HG03460 (cell line): ENCODE measurements at regions not wholly inside any gene's neighbourhood (a gene's known extent, or its start where the extent isn't known, plus 50 kb on each side); places are given as distances from the start of the nearest gene placed in this dataset.
"Not testable (repeated sequence)": the region's sequence is repeated elsewhere in the genome, so short reads cannot be mapped to it uniquely, and the experiment has no call there.

Source experiments
- ATAC-seq: cut with Tn5 transposase; IDR thresholded peaks from one replicate; pipeline ENCODE4 v1.9.1; 2021; ENCODE audit not compliant: unreplicated experiment

DNA sequence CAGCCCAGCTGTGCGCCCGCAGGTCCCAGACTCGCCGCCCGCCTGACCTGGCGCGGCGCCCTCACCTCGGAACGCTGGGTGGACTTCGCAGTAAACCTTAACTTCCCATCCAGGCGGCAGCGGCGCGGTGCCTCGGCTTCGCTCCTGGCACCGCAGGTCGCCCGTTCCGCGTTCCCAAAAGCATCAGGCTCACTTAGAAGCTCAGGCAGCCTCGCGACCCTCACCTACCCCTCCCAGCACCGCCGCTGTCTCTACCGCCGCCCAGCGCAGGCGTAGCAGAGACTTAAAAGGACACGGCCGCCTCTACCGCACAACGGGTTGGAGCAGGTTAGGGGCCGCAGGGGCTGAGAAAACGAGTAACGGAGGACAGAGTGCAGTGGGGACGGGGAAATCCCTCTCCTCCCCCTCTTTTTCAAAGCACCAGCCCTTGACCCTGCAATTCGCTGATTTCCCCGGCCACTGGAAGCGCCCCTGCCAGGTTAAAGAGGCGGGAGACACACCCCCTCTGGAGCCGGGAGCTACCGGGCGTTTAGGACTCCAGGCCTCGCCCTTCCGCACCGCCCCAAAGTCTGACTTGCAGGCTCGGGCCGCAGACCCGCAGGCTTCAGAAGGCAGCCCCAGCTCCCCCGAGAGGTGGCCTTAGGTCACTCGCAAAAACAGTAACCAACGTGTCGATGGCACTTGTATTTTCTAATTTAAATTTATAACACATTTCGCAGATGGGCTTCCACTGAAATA, 328.5 kb downstream of the FAM72C start:
- no peak for ATAC-seq

DNA sequence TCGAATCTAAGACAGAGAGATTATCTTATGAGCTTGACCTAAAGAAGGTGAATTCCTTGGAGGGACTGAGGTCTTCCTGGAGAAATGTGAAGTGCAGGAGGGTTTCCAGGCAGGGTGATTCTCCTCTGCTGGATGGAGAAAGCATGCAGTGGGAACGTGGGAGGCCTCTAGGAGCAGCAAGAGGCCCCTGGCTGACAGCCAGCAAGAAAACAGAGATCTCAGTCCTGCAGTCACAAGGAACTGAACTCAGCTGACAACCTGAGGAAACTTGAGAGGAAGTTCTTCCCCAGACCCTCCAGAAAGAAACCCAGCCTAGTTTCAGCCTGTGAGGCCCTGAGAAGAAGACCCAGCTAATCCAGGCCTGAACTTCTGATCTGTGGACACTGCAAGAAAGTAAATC, 345.9 kb downstream of the FAM72C start:
- no peak for ATAC-seq

DNA sequence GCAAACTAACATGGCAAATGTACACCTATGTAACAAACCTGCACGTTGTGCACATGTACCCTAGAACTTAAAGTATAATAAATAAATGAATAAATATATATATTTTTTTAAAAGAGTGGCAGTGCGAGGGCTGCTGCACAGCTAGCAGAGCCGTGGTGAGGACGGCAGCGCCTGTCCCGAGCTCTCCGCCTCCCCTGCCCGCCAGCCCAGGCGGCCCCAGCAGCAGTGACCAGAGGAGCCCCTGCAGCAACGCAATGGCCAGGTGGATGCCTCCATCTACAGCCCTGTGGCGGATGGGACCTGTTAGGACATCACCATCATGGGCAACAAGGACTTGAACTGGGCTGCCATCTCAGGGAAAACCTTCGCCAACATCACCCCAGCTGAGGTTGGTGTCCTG, 351.9 kb downstream of the FAM72C start:
- ATAC-seq, result no peak

DNA sequence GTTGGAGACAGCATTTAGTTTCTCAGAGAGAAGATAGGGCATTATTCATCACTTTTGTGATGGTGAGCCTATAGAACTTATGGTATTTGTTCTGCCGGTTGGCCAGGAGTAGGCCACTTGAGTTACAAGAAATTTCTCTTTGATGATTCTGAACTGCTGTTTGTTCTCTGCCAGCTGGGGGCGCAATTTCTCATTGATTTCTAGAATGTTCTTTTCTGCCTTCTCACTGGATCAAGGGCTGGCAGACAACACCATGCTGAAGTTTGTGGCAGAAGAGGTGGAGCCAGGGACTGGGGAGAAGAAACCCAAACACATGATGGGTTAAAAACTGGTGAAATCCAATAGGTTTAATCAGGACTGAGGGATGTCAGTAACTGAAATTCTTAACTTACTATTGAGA, 360.6 kb downstream of the FAM72C start:
- ATAC-seq, result no peak

DNA sequence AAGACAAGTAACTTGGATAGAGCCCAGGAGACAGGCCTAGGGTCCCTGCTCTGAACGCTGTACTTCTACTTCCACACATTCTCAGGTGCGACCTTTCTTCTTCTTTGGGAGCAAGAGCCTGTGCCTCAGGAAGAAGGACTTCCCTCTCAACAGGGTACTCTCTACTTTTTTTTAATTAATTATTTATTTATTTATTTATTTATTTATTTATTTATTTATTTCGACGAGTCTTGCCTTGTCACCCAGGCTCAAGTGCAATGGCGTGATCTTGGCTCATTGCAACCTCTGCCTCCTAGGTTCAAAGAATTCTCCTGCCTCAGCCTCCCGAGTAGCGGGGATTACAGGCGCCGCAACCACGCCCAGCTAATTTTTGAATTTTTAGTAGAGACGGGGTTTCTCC, 361.6 kb downstream of the FAM72C start:
- no peak for ATAC-seq

DNA sequence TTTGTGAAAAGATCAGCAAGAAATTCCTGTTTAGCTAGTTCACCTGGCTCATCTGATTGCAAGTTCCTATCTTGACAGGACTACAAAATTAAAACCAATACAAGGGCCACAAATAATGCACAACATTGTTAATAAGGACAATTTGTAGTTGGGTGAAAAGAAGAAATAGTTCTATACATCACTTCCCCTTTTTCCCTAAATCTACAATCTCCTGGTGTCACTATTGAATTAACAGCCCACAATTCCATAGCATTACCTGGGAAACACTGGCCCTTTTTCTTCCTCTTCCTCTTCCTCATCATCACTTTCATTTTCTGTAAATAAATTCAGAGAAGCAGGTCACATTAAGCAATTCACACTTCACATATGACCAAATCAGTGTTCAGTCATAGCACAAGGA, 366.9 kb downstream of the FAM72C start:
- no peak for ATAC-seq

DNA sequence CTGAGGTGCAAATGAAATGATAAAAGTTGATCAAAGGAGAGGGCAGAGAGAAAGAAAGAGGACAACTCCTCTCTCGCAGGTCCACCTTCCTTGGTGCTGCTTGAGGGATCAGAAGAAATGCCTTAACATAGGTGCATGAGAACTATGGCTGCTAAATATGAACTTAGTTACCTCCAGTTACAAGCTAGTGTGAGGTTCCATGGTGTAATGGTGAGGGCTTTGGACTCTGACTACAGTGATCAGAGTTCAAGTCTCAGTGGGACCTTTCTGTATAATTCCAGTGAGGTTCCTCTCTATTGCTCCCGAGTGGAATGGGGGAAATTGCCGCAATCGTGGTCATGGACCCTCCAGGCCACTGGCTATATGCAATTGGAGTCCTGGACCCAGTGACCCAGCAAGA, 387.3 kb downstream of the FAM72C start:
- ATAC-seq, result no peak

DNA sequence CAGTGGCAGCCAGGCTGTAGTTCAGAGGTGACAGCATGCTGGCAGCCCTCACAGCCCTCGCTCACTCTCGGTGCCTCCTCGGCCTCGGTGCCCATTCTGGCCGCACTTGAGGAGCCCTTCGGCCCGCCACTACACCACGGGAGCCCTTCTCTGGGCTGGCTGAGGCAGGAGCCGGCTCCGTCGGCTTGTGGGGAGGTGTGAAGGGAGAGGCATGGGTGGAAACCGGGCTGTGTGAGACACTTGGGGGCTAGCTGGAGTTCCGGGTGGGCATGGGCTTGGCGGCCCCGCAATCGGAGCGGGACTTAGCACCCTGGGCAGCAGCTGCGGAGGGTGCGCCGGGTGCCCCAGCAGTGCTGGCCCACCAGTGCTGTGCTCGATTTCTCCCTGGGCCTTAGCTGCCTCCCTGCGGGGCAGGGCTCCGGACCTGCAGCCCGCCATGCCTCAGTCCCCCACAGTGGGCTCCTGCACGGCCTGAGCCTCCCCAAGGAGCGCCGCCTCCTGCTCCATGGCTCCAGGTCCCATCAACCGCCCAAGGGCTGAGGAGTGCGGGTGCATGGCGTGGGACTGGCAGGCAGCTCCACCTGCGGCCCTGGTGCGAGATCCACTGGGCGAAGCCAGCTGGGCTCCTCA, 396.8 kb downstream of the FAM72C start:
- ATAC-seq, result no peak

DNA sequence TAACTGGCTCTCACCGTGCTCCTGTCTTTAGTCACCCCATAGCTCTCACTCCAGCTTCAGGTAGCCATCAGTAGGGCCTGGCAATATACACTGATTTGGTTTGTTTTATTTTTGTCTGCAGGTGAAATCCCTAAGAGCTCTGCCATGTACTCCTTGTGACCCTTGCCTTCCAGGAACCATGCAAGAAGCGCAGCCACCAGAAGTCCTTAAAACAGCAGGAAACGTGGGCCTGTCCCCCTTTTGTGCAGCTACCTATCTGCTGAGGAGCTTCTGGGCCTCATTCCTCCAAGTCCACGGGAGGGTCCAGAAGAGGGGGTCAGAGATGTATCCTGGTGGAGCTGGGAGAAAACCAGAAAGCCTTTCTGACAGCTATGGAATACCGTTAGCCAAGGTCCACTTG, 399.1 kb downstream of the FAM72C start:
- not testable (repeated sequence) for ATAC-seq

DNA sequence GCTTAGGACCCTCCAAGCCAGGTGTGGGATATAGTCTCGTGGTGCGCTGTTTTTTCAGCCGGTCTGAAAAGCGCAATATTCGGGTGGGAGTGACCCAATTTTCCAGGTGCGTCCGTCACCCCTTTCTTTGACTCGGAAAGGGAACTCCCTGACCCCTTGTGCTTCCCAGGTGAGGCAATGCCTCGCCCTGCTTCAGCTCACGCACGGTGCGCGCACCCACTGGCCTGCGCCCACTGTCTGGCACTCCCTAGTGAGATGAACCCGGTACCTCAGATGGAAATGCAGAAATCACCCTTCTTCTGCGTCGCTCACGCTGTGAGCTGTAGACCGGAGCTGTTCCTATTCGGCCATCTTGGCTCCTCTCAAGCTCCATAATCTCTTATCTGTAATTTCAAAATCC, 408.0 kb downstream of the FAM72C start:
- ATAC-seq, result not testable (repeated sequence)

DNA sequence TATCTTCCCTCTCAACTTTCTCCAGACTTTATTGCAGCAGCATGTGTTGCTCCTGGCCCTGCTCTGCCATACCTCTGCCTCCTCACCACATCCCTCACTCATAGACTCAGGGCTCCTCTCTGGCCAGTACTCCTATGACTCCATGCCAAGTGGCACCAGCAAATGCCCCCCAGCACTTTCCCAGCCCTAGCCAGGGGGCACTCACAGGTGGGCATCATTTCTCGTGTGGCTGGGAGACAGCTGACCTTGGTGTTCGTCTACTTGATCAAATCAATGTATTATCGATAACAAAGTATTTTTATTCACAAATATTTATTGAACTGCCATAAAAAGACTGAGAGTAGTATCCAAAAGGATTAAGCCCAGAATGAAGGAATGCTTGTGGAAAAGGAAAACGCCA, 418.2 kb downstream of the FAM72C start:
- no peak for ATAC-seq

DNA sequence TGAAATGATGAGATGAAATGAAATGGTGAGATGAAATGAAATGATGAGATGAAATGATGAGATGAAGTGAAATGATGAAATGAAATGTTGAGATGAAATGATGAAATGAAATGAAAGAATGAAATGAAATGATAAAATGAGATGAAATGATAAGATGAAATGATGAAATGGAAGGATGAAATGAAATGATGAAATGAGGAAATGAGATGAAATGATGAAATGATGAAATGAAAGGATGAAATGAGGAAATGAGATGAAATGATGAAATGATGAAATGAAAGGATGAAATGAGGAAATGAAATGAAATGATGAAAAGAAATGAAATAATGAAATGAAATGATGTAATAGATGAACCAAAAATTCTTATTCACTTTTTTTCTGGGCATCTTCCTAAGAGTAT, 467.1 kb downstream of the FAM72C start:
- ATAC-seq, result not testable (repeated sequence)

DNA sequence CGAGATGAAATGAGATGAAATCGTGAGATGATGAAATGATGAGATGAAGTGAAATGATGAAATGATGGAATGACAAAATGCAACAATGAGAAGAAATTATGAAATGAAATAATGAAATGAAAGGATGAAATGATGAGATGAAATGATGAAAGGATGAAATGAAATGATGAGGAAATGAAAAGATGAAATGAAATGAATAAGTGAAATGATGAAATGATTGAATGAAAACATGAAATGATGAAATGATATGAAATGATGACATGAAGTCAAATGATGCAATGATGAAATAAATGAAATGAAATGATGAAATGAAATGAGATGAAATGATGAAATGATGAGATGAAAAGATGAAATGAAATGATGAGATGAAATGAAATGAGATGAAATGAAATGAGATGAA, 467.7 kb downstream of the FAM72C start:
- not testable (repeated sequence) for ATAC-seq

DNA sequence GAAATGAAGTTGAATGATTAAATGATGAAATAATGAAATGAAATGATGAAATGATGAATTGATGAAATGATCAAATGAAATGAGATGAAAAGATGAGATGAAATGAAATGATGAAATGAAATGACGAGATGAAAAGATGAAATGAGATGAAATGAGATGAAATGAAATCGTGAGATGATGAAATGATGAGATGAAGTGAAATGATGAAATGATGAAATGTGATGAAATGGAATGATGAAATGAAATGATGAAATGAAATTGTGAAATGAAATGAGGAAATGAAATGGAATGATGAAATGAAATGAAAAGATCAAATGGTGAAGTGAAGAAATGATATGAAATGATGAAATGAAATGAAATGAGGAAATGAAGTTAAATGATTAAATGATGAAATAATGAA, 468.7 kb downstream of the FAM72C start:
- not testable (repeated sequence) for ATAC-seq

DNA sequence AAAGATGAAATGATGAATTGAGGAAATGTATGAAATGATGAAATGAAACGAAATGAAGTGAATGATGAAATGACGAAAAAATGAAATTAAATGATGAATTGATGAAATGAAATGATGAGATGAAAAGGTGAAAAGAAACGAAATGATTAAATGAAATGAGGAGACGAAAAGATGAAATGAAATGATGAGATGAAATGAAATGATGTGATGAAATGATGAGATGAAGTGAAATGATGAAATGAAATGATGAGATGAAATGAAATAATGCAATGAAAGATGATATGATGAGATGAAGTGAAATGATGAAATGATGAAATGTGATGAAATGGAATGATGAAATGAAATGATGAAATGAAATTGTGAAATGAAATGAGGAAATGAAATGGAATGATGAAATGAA, 469.7 kb downstream of the FAM72C start:
- ATAC-seq, result not testable (repeated sequence)

DNA sequence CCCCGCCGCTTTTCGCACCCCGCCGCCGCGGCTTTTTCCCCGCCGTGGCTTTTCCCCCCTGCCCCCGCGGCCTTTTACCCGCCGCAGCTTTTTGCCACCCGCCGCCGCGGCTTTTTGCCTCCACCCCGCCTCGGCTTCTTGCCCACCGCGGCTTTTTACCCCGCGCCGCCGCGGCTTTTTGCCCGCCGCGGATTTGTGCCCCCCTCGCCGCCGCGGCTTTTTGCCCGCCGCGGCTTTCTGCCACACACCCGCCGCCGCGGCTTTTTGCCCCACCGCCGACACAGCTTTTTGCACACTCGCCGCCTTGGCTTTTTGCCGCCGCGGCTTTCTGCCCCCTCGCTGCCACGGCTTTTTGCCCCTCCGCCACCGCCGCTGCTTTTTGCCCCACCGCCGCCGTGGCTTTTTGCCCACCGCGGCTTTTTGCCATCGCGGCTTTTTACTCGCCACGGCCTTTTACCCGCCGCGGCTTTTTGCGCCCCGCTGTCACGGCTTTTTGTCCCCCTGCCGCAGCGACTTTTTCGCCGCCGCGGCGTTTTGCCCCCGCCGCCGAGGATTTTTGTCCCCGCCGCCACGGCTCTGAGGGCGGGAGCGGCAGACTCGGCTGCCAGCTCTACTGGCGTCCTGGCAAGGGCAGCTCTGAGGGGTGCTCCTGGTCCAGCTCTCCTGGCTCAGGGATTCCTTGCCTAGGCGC, 473.6 kb downstream of the FAM72C start:
- ATAC-seq, result not testable (repeated sequence)

DNA sequence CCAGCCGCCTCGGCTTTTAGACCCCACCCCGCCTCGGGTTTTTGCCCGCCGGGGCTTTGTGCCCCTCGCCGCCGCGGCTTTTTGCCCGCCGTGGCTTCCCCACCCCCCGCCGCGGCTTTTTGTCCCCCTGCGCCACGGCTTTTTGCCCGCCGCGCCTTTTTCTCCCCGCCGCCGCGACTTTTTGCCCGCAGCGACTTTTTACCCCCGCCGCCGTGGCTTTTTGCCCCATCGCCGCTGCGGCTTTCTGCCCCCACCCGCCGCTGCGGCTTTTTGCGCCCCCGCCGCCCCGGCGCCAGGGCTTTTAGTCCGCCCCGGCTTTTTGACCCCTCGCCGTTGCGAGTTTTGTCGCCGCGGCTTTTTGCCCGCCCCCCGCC, 474.4 kb downstream of the FAM72C start:
- no peak for ATAC-seq

DNA sequence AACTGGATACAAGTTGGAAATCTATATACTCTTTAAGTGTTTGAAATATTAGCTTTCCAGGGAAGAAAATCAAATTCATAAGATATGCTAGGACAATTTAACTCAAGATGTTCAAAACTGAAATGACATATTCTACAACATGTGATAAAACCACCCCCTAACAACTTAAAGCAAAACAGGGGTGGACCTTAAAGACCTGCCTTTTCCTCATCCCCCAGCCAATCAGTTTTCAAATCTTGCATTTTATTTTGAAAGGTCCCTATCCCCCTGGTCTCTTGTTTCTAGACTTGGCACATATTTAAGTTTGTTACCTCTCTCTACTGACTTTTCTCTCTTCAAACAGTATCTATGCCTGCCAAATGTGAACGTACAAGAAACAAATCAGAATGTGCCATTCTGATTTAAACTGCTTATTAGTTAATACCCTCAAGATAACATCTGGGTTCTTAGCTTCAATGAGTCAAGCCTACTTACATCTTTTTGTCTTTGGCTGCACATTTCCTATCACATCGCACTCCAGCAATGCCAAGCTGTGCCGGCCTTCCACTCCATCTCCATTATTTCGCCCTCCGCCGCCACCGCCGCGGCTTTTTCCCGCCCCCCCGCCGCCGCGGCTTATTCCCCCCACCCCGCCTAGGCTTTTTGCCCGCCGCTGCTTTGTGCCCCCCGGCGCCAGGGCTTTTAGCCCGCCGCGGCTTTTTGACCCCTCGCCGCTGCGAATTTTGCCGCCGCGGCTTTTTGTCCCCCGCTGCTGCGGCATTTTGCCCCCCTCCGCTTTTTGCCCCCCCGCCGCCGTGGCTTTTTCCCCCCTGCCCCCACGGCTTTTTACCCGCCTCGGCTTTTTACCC, 475.0 kb downstream of the FAM72C start:
- not testable (repeated sequence) for ATAC-seq
